Epidermal melanocyte (primary cell): ENCODE measurements at regions not wholly inside any gene's neighbourhood (a gene's known extent, or its start where the extent isn't known, plus 50 kb on each side); places are given as distances from the start of the nearest gene placed in this dataset.

Experiments
- DNase-seq: peaks from one replicate; pipeline ENCODE4 v3.0.0; 2011; ENCODE audit warnings: low spot score; ENCODE audit not compliant: insufficient read length

DNA sequence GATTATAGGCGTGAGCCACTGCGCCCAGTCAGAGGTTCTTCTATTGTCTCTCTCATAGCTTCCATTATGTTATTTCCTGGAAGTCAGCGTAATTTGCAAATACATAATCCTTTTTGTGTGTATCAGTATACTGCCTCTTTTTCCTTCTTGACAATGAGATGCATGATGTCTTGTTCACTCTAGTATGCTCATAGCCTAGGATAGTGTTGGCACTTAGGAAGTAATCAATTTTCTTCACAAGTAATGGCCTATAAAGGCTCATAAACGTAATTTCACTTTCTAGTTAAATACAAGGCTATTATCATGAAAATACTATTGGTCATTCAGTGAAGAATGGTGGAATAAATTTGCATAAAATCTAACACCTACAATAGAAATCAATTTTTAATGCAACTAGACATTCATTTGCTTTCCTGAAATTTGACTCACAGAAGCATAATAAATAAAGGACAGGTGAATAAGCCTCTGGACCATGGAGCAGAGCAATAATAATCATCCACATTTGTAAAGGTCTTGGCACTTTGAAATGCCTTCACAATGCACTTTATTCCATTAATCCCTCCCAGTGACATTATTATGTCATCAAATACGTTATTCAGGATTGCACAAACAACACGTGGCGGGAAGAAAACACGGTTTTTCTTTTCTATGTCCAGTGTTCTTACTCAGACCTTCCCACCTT is 366.9 kb upstream of the BTBD3 start:
- DNase-seq = no peak

DNA sequence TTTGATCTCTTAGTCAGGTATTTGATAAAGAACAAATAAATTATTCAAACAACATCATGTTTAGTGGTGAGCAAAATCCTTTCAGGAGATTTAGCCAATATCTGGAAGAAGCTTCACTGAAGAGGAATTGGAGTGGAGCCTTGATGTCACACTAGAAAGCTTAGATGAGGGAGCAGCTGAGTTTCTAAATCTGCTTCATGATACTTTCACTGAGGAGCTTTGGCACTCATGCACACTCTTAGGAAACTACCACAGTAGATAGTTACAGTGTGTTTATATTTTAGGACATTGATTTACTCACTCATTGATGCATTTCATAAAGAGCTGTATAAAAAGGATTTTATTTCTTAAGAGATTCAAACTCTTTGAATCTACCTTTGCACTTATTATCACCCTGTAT is 366.2 kb upstream of the BTBD3 start:
- no peak for DNase-seq

DNA sequence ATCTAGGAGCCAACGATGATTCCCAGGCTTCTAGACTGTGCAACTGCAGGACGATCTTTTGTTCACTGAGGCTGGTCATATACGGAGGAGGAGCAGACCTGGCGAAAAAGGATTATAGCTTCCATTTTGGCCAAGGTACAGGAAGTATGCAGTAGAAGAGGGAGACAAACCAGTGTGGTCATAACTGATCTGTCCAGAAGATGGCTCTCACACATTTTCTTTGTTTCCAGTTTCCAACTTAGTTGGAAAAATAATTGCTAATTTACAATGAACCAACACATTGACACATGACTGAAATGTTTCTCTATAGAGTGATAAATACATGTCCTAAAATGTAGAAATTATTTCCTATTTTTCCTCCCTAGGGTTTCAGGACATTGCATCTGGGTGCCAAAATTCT is 364.1 kb upstream of the BTBD3 start:
- peak; percentile 32 for DNase-seq

- no peak for DNase-seq
Observed at GRCh38 chr20:11555510-11555909, 362.2 kb upstream of the BTBD3 start.

- DNase-seq = no peak
Observed at GRCh38 chr20:11556410-11556809, 361.3 kb upstream of the BTBD3 start.

DNA sequence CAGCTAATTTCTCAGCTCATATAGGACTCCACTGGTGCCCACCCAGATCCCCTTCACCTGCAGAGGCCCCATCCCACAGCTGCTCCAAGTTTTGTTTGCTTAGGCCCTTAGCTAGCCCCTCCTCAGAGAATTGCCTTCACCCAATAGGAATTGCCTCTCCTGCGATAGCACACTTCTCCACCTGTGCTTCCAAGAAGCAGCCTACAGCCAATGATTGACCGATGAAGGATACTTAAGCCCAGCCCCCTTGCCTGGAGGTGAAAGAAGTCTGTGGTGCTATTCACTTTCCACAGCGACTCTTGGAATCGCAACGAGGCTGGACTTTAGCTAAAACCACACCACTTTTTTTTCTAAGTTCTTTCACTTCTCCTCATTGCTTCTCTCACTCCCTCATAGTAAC is 353.2 kb upstream of the BTBD3 start:
- DNase-seq = no peak

DNA sequence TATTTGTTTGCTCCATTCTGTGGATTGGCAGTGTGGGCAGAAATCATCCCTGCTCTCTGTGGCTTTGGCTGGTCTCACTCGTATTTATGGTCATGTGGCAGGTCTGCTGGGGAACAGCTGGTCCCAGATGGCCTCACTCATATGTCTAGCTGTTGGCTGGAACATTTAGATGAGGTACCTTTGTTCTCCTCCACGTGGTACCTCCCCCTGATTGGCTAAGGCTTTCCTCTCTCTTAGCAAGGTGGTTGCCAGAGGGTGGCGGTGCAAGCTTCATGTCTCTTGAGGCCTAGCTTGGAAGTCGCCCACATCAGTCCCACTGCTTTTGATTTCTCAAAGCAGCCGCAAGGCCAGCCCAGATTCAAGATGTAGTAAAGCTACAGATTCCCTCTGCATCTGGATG is 348.5 kb upstream of the BTBD3 start:
- no peak for DNase-seq

DNA sequence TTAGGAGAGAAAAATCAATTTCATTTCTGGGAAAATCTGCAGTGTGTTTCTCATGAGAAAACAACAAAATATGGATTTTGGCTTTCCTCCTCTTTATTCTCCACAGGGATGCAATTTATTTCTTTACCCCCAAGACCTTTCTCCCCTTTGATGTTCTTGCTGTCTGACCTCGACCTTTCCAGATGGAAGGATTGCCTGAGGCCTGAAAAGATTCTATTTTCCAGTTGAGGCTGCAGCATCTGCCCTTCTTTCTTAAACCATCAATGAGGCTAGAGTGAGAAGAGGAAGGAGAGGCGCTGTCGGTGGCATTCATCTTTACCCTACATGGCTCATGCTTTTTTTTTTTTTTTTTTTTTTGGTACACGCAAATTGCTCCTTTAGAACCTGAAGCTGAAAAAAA is 344.2 kb upstream of the BTBD3 start:
- no peak for DNase-seq

GRCh38 chr20:11581271-11581670 is 336.4 kb upstream of the BTBD3 start:
- no peak for DNase-seq

DNA sequence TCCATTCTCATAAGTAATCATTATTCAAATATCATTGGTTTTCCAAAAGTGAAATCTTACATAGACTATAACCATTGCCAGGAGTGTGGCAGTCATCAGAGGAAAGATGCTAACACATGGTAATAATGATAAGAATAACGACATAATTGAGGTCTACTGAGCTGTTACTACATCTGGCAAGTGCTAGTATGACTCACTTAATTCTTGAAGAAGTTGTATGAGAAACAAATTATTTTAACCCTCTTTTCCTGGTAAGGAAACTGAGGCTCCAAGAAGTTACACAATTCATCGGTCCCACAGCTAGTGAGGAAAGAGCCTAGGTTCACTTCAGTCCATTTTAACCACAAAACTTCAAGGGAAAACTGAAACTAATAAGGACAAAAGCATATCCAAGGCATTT is 335.6 kb upstream of the BTBD3 start:
- no peak for DNase-seq

DNA sequence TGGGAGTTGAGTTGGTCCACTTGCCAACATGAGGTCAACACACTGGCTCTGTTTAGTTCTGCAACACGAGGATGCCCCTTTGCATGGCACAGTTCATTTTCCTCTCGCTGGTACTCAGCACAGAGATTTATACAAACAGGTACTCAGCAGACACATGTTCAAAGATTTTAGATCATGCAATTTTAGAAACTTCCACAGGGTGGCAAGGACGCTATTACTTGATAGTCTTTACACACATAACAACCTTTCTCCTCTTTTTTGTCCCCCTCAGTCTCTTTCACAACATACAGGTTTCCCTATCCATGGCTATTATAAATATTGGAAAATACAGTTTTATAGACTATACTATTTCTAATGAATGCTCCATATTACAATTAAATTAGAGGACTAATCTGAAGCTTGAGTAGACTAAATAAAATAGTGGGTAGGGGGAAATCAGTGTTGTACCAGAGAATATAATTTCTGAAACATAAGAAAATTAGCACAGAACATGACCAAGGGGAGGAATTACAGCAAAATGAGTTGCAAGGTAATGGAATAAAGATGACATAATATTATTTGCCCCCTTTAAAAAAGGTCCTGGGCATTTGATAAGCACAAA is 331.8 kb upstream of the BTBD3 start:
- DNase-seq = no peak

DNA sequence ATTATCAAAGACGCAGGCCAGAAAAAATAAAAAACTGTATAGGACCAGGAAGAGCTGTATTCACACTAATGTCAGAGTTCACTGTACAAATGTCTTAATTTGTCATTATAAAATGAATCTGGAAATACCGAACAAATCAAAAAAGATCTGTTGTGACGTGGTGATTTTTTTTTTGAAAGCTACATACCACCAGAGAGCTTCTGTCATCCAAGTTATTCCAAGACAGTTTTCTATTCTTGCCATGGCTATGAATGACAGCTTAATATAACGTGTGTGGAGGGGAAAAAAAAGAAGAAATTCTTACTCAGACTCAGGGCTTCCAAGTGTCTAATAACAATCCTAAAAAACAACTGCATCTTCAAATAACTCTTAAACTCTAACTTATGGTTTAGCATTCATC is 328.8 kb upstream of the BTBD3 start:
- no peak for DNase-seq

DNA sequence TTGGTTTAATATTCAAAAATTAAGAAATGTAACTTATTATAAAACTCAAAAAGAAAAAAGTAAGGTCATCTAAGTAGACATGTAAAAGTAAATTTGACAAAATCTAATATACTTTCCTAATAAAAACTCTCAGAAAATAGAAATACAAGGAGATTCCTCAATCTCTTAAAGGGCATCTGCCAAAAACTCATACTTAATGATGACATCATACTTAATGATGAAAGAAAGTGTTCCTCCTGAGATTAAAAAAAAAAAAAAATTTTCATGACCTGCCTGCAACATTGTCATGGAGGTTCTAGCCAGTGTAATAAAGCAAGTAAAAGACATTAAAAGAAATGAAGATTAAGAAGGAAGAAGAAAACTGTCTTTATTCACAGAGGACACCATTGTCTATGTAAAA is 325.7 kb upstream of the BTBD3 start:
- DNase-seq = no peak

DNA sequence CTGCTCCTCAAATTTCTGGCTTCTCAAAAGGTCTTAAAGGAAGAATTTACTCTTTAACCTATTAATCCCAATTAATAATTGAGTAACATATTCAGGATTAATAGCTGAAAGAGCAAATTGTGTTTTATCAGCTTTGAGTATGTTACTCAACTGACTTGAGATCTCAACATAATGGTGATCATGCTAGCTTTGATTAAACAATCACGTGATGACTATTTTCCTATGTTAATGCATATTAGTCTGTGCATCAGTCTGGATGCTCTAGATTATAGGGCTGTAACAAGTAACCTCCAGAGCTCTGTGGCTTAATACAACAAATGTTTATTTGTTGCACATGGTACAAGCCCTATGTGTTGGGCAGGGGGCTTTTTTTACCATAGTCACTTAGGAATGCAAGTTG is 313.4 kb upstream of the BTBD3 start:
- DNase-seq = no peak

DNA sequence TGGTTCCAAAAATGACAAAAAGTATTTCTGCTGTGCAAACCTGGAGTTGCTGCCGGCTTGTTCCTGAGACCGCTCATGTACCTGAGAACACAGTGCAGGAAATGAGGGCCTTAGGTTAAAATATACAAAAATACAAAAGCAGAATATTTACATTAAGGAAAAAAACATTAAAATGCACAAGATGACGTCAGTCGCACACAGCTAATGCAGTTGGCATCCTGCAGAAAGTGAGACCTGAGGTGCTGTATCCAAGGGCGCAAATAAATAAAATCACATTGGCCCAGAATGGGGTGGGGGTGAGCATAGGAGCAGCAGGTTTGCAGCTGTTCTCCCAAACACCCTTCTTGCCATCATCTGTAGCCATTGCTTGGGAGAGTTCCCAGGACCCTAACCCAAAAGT is 310.6 kb upstream of the BTBD3 start:
- DNase-seq = no peak

- DNase-seq = no peak
Observed at GRCh38 chr20:11608736-11609135, 309.0 kb upstream of the BTBD3 start.

DNA sequence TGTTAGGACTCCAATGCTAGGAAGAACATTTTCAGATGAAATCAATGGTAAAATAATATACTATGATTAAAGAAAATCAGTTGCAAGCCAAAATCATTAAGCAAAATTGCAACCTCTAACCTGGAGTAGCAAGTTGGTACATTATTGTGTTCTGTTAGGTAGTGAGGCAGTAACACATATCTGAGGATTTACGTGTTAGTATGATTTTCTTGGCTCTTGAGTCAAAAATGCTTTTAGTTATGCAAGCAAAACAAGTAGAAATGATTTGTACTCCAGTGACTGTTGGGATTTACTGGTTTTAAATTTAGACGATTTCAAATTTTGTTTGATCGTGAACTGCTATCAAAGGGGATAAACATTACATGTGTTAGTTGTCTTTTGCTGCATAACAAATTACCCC is 293.0 kb upstream of the BTBD3 start:
- no peak for DNase-seq

DNA sequence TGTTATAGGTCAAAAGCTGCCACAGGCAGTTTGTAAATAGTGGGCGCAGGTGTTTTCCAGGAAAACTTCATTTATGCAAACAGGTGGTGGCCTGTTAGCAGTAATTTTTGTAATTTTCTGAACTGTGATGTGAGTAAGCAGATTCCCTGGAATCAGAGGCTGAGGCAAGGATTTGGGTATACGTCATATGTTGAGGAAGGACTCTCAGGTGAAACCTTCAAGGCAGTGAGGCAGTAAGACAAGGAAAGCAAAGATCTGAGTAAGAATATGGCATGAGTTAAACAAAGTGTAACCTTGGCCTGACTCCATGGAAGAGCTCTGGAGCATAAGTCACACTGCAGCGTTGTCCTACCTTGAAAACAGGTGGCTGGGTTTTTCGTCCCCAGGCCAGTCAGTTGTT is 291.1 kb upstream of the BTBD3 start:
- no peak for DNase-seq

GRCh38 chr20:11642866-11643265 is 274.8 kb upstream of the BTBD3 start:
- no peak for DNase-seq

GRCh38 chr20:11646359-11646758 is 271.3 kb upstream of the BTBD3 start:
- no peak for DNase-seq

DNA sequence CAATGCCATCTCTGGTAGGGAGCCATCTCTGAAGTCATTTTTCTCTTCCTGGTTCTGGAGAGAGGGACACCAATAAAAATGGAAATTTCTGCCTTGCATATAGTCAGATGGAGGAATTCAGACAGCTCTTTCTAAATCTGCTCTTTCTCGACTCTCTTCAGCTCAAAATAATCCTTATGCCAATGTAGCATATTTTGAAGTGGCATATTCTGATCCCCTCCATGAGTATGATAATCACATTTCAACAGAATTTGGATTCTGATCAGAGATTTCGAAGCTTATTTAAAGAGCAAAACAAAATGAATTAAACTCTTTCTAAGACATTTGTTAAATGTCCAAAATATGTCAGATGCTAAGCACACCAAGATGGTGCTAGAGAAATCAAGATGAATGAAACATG is 267.1 kb upstream of the BTBD3 start:
- no peak for DNase-seq

DNA sequence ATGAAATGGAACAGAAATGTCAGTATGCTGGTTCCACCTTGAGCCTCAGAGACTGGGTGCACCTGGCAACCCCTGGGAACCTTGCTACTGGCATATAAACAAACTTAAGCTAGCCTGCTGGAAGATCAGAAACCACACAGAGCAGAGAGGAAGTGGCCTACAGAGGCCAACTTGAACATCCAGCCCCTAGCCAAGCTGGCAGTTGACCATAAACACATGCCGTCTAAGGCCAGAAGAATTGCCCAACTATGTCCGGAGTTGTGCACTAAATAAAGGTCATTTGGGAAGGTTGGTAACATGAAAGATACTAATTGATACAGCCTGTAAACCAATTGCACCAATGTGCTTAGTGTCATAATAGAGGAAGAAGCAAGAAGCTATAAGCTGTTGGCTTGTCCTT is 266.6 kb upstream of the BTBD3 start:
- DNase-seq = no peak

- no peak for DNase-seq
Observed at GRCh38 chr20:11651647-11652046, 266.0 kb upstream of the BTBD3 start.

DNA sequence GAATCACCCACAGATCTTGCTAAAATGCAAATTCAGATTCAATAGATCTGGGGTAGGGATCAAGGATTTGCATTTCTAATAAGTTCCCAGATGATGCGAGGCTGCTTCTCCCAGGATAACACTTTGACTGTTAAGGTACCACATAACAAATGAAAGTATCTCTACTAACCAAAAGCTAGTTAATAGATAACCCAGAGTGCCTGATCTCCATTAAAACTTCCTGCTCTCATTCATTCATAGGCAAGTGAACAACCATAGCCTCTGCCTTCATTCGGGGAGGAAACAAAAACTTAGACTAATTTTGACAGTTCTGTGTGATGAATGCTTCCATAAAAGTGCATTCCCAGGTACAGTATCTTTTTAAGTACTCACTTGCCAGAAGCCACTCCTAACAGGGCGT is 265.6 kb upstream of the BTBD3 start:
- no peak for DNase-seq
